HG02870 (cell line): ENCODE measurements at regions not wholly inside any gene's neighbourhood (a gene's known extent, or its start where the extent isn't known, plus 50 kb on each side); places are given as distances from the start of the nearest gene placed in this dataset.
"Not testable (repeated sequence)": the region's sequence is repeated elsewhere in the genome, so short reads cannot be mapped to it uniquely, and the experiment has no call there.

Source experiments
- ATAC-seq: cut with Tn5 transposase; IDR thresholded peaks from one replicate; pipeline ENCODE4 v1.9.1; 2021; ENCODE audit warnings: mild to moderate bottlenecking, moderate library complexity; ENCODE audit not compliant: unreplicated experiment

DNA sequence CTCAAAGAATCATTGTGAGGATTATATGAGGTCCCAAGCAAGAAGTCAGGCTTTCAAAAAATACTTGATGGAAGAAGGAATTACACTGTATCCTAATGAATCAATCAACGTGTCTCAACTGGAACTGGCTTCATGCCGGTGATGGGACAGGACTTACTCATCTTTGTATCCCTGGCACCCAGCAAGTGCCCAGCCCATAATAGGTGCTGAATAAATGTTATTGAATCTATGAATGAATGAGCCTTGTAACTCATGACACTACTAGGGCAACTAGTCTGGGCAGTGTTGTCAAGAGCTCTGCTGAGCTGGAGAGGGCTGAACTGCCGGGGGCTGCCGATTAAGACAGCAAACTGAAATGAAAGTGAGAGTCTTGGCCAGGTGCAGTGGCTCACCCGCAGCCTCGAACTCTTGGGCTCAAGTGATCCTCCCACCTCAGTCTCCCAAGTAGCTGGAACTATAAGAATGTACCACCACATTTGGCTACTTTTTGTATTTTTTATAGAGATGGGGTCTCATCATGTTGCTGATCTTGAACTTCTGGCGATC, 87.2 kb upstream of the KIF5B start:
- no peak for ATAC-seq

DNA sequence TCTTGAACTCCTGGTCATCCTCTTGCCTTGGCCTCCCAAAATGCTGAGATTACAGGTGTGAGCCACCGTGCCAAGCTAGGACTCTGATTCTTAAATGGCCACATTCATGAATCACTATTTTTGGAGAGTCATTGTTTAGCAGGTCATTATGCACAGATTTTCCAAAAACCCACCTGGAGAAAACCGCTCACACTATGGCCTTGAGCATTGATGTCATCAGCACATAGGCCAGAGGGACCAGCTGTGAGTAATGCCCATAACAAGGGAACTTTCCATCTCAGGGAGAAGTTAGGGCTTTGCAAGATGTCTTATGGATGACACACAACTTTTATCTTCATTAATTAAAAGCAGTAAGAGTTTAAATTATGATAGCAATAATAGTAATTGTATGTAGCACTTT, 86.4 kb upstream of the KIF5B start:
- ATAC-seq: no peak

DNA sequence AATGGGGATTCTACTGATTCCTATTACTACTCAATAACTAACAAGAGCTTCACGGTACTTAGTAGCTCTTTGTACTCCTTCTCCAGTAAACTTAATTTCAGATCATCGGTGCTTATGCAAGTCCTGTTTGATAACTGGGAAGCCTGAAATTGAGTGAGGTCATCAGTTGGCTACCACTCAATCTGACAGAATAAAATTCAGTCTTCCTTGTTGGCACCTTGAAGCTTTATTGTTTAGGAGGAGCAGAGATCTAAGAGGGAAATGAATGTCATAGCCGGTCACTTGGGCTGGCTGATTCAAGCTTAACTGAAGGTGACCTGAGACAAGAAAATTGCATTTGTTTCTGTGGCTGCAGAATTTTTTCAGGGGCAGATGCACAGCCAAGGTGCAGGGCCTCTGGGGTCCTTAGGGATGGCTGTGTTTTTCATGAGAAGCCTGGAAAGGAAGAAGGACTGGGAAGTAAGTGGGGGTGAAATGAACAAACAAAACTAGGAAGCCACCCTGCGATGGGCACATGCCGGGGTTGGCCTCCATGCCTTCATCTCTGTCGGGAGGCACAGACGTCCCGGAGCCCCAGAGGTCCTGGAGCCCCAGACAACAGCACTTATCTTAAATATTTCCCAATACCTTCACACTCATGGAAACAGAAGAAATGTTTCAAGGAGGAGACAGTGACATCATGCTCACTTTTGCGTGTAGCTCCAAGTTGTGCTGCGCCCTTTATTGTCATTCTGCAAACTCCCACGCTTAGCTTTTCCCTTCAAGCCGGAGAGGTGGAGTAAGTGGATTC, 85.0 kb upstream of the KIF5B start:
- ATAC-seq: no peak

DNA sequence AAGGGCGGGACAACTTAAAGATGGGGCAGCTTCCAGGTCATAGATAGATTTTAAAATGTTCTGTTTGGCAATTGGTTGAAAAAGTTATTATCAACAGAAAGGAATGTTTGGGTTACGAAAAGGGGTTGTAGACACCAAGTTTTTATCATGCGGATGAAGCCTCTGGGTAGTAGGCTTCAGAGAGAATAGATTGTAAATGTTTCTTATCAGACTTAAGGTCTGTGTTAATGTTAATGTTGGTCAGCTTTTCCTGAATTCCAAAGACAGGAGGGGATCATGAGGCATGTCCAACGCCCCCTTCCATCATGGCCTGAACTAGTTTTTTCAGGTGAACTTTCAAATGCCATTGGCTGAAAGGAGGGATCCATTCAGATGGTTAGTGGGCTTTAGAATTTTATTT, 84.2 kb upstream of the KIF5B start:
- no peak for ATAC-seq

DNA sequence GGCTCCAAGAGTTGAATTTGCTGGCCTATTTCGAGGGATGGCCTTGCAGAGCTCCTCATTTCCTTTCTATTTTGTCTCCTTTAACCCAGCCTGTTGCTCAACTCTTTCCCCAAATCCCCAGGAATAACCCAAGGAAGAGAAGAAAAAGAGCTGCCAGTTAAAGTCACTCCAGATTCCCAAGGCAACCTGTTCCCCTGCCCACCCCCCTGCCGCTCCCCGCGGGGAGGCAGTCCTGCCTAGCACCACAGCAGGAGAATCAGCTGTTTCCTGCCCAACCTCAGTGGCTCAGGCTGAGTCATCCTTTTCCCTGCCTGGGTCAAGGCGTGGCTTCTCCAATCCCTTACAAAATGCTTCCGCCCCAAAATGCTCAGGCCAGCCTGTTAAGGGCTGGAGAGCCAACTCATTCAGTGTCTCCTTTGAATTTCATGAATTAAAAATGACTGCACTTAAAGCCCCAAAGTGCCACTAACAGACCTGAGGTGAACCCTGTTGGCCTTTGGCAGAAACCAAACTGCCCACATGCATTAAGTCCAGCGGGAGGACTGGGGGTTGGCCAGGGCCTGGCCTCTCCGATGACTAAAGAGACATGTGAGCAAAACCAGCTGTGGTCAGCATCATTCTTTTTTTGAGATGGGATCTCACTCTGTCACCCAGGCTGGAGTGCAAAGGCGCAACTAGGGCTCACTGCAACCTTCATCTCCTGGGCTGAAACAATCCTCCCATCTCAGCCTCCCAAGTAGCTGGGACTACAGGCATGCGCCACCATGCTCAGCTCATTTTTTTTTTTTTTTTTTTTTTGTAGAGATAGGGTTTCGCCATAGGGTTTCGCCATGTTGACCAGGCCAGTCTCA, 83.2 kb upstream of the KIF5B start:
- no peak for ATAC-seq

DNA sequence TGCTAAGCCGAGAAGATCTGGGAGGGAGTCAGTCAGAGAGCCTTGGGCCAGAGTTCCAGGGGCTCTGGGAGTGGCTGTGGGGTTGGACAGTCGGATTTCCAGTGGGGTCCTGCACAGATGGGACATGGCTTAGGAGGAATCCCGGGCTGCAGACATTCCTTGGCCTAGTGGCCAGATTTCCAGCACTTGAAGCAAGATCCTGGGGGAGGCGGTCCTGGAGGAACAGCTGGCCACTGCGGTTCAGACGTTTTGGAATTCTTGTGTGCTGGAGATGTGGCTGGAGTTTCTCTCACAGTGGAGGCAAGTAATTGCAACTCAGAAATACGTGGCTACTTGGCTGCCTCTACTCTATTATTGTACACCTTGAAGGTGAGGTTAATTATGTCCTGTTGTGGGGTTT, 80.7 kb upstream of the KIF5B start:
- not testable (repeated sequence) for ATAC-seq

DNA sequence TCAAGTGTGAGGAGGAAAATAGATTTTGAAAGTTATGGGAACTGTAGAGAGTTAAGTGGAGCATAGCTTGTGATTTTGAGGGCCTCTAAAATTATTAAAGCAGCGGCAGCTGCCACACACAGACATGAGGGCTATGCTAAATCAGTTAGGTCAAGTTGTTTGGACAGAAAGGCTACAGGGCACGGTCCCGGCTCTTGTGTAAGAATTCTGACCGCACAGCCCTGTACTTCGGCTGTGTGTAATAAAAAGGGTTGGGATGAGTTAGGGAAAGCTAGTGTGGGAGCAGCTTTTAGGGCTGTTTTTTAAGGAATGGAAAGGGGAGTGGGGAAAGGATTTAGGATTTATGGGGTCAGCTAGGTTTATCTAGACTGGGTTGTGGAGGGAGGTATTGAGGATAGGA, 79.6 kb upstream of the KIF5B start:
- not testable (repeated sequence) for ATAC-seq

DNA sequence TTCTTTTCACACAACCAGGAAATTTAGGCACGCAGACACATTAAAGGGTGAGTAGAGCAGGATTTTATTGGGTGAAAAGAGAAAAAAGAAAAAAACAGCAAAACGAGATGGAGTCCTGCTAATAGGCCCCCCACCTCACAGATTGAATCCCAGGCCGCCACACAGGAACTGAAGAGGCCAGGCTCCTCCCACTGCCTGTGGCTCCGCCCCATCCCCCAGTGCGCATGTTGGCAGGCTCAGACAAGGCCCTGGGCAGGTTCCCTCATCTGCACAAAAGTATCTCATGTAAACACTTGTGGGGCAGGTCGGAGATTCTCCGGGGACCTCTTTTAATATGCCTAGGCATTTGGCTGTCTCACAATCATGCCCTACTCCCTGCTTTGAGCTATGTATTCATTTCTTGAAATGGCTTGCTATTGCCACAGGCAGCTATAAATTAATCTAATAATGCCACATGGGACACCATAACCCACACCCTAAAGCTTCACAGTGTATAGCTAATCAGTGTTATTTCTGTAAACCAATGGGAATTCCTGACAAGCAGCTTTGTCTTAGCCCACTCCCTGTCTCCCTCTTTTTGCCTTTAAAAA, 76.2 kb upstream of the KIF5B start:
- ATAC-seq: no peak

DNA sequence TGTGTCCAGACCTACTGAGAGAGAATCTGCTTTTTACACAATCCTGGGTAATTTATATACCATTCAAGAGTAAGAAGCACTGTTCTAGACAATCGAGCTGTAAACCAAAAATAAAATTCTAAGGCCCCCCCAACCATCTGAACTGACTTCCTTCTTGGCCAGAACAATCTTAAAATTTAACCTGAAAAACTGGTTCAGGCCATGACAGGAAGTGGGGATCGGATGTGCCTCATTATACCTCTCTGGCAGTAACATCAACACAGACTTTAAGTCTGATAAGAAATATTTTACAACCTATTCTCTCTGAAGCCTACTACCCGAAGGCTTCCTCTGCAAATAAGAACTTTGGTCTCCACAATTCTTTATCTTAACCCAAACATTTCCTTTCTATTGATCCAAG, 75.2 kb upstream of the KIF5B start:
- ATAC-seq: no peak

DNA sequence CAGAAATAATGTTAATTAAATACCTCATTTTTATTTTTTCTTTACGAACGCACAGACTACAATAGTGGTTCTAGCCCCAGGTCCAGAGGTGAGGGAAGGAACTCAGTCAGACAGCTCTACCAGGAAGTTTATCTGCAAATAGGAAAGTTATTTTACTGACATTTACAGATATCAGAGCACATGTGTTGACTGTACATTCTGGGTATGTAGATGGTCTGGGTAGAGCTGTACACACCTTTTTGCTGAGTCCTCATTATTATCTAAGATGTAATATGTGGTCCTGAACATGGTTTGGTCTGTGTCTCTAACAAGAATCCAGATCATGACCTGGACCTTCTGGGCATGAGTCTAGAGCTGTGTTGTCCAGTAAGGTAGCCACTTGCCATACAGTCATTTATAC, 74.6 kb upstream of the KIF5B start:
- no peak for ATAC-seq

DNA sequence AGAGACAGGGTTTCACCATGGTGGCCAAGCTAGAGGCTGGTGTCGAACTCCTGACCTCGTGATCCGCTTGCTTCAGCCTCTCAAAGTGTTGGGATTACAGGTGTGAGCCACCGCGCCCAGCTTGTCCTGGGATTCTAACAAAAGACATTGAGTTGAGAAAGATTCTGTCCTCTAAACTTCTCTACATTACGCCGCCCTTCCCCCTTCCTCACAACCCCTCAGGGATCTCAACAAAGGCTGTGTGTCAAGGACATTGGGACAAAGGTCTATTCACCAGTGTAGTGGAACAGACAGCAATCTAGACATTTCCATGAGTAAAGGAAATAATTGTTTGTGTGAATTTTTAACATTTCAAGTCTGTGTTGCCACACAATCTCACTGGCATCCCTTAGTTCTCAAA, 68.8 kb upstream of the KIF5B start:
- ATAC-seq: no peak

DNA sequence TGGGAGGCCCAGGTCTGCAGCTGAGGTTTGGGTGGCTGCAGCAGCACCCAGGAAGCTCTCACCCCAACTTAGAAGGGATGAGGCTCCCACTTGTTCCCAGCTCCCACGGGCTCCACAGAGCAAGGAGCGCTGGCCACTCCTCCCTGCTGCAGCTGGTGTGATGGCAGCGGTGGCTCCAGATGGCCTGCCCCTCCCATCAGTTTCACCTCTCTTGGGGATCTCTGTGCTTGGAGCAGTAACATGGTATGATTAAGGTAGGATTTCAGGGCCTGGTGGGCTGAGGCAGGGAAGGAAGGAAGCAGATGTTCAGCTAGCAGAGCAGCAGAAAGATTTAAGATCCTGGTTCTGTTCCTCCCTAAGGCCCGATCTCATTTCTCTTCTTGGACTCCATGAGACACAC, 66.8 kb upstream of the KIF5B start:
- no peak for ATAC-seq

DNA sequence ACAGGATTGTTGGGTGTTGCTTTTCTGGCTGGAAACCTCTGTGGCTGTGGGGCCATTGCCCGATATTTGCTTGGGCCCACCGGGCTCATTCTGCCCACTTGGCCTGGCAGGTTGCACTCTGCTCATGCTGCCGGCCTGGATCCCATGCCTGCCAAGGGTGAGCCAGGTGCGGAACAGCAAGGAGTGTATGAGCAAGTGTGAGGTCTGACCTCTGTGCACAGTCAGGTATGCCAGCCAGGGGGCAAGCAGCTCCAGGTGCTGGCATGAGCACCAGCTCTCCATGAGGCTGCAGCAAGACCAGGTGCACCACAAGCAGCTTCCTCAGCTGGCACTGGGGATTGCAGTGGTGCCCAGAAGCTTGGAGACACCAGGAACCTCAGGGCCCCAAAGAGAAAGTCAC, 65.4 kb upstream of the KIF5B start:
- no peak for ATAC-seq

DNA sequence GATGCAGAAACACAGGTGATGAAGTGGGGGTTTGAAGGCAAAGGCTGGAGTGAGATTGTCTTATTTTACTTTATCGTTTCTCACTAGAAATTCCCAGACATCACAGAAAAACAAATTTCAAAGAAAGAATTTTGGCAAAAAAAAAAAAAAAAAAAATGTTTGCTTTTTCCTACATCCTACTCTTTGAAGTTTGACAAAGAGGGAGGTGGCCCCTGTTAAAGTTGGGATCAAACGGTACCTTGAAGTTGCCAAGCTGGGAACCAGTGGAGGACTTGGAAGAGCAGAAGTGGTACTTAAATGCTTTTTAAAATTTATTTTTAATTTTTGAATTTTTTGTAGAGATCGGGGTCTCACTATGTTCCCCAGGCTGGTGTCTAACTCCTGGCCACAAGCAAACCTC, 63.9 kb upstream of the KIF5B start:
- no peak for ATAC-seq

DNA sequence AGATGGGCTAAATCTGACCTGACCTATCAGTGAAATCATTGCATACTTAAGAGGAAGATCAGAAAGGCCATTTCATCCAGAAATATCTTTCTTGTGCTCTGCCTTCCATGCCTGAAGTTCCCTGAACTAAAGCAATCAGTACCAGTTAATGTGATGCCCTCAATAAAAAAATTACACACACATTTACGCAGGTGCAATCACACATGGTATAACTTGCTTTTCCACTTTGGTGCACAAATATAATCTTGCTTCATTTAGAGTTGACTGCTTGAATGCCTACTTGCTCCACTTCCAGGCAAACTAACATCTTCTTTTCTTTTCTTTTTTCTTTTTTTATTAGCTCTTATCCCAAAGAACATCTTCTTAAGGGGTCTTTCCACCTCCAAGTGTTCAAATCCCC, 58.3 kb upstream of the KIF5B start:
- ATAC-seq: no peak

DNA sequence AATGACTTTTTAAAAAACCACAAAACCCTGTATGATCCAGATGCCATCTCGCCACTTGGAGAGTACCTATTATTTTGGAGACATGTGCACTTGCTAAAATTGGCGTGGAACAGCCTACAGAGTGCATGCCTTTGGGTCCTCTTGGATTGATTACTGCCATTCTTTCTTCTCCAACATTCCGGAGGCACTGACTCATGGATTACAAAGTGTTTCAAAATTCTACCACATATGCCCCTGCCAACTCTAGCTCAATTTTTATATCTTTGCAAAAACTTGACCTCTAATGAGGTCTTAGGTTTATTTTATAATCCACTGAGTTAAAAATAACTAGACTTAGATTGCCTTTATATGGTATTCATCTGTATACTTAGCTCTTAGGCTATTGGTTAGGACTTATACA, 55.8 kb upstream of the KIF5B start:
- no peak for ATAC-seq

DNA sequence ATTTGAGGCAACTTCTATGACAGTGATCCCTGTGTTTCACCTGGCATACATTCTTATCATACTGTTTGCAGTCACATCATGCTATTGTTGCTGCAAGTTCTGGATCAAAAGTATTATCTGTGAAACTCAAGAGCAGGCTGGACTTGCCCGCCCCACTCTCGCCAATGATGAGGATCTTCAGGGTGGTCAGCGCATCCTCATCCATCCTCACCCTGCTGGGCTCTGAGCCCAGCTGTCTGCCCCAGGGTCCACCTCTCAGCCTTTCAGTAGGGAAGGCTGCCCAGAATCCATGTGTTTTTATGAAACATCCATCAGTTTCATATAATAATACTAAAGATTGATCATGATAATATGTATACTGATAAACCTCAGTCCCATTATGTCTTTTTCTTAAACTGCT, 55.4 kb upstream of the KIF5B start:
- ATAC-seq: no peak

DNA sequence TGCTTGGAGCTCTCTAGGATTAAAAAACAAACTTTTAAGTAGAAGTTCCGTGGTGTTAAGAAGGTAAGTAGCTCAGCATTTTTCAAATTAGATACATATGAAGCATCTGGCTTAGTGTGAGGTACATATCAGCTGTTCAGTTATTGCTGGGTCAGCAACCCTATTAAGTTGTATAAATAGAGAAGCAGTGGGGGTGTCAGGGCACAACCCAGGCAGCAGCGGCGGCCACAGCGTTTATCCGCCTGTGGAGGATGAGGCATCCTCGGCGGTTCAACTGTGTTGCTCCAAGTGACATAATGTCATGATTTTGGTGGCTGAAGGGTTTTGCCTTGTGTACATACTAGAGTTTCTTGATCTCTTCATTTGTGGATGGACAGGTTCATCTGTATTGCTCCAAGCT, 54.6 kb upstream of the KIF5B start:
- ATAC-seq: no peak

DNA sequence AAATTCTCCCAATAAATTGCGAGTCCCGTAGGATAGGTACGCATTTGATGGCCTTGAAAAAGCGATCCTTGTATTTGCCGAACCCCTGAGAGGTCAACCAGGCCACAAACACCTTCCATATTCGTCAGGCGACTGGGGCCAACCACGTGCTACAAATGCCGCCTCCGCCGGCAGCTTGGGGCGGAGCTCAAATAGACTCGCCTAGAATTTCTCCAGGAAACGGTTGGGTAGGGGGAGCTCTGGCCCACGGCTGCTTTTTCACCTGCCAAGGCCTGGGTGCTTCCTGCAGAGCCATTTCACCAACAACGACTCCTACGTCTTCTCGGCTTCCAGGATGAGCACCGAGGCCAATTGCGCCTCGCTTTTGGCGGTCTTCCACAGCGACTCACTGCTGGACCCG, 53.4 kb upstream of the KIF5B start:
- ATAC-seq: no peak
